ENCODE measurements at regions not wholly inside any gene's neighbourhood (a gene's known extent, or its start where the extent isn't known, plus 50 kb on each side); places are given as distances from the start of the nearest gene placed in this dataset.
"Not testable (repeated sequence)": the region's sequence is repeated elsewhere in the genome, so short reads cannot be mapped to it uniquely, and the experiment has no call there.

GRCh38 chr3:89946884-89947283 is 839.5 kb downstream of the EPHA3 start:
- no peak for DNase-seq (ENCODE audit: low read depth)
- no peak overlapping the region for H3K4me3 ChIP-seq (ENCODE audit: low read depth, low read length)
- TF ChIP-seq CTCF (IDR thresholded peaks at IDR 0.05; ENCODE audit: insufficient read depth, low read depth, low read length, missing control alignments) = no peak

GRCh38 chr3:89947337-89947954 is 840.0 kb downstream of the EPHA3 start:
- TF ChIP-seq CTCF (IDR thresholded peaks at IDR 0.05; ENCODE audit: insufficient read depth, low read depth, low read length, missing control alignments) = no peak
- no peak overlapping the region for H3K4me3 ChIP-seq (ENCODE audit: low read depth, low read length)
- no peak for DNase-seq (ENCODE audit: low read depth)

GRCh38 chr3:89948008-89948407 is 840.6 kb downstream of the EPHA3 start:
- DNase-seq (ENCODE audit: low read depth) = no peak
- H3K4me3 ChIP-seq (ENCODE audit: low read depth, low read length) = no peak overlapping the region

GRCh38 chr3:89950772-89951171 is 843.4 kb downstream of the EPHA3 start:
- no peak overlapping the region for H3K4me3 ChIP-seq (ENCODE audit: low read depth, low read length)
- TF ChIP-seq CTCF (IDR thresholded peaks at IDR 0.05; ENCODE audit: insufficient read depth, low read depth, low read length, missing control alignments) = no peak
- DNase-seq (ENCODE audit: low read depth) = no peak

More at GRCh38 chr3:89948008-89948407, 840.6 kb downstream of the EPHA3 start:
- TF ChIP-seq CTCF (IDR thresholded peaks at IDR 0.05; ENCODE audit: insufficient read depth, low read depth, low read length, missing control alignments) = no peak

- no peak for DNase-seq (ENCODE audit: low read depth)
- TF ChIP-seq CTCF (IDR thresholded peaks at IDR 0.05; ENCODE audit: insufficient read depth, low read depth, low read length, missing control alignments) = no peak
- H3K4me3 ChIP-seq (ENCODE audit: low read depth, low read length) = no peak overlapping the region
These were observed 846.7 kb downstream of the EPHA3 start for GRCh38 chr3:89954137-89954536.

GRCh38 chr3:89955156-89955555 is 847.7 kb downstream of the EPHA3 start:
- no peak for DNase-seq (ENCODE audit: low read depth)
- no peak for TF ChIP-seq CTCF (IDR thresholded peaks at IDR 0.05; ENCODE audit: insufficient read depth, low read depth, low read length, missing control alignments)

GRCh38 chr3:89957451-89957850 is 850.0 kb downstream of the EPHA3 start:
- no peak for TF ChIP-seq CTCF (IDR thresholded peaks at IDR 0.05; ENCODE audit: insufficient read depth, low read depth, low read length, missing control alignments)
- no peak overlapping the region for H3K4me3 ChIP-seq (ENCODE audit: low read depth, low read length)
- DNase-seq (ENCODE audit: low read depth) = no peak

More at GRCh38 chr3:89955156-89955555, 847.7 kb downstream of the EPHA3 start:
- no peak overlapping the region for H3K4me3 ChIP-seq (ENCODE audit: low read depth, low read length)

- H3K4me3 ChIP-seq (ENCODE audit: low read depth, low read length); DNase-seq (ENCODE audit: low read depth): not testable (repeated sequence)
These were observed 850.7 kb downstream of the EPHA3 start for GRCh38 chr3:89958163-89958562.
